22Rv1 (cell line): ENCODE measurements at regions not wholly inside any gene's neighbourhood (a gene's known extent, or its start where the extent isn't known, plus 50 kb on each side); places are given as distances from the start of the nearest gene placed in this dataset.

Experiments
- ZFX ChIP-seq: fragments of 450-650 bp; IDR thresholded peaks from 2 replicates; pipeline ENCODE4 v1.6.1; 2017; ENCODE audit warnings: antibody characterized with exemption, borderline replicate concordance
- TF ChIP-seq, protein P1 (sequence below): fragments of 450-650 bp; IDR thresholded peaks from 2 replicates; pipeline ENCODE4 v1.5.1; 2017; ENCODE audit warnings: mild to moderate bottlenecking

DNA sequence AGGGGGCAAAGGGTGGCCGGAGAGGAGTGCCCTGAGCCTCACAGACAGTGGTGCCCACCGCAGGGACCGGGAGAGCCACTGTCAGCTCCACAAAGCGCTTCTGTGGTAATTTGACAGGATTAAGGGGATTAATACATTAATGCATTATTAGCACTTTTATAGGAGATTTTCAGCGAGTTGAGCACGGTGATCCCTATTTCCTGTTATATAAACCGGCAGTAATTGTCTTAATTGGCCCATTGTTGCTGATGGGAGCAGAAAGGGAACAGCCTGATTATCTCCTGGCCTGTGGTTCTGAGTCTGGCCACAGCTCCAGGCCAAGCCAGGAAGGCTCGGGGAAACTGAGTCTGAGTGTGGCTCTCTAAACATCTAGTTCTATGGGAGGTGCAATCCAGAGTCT lies 423.6 kb downstream of the CDK5RAP2 start:
- TF ChIP-seq, protein P1, sequence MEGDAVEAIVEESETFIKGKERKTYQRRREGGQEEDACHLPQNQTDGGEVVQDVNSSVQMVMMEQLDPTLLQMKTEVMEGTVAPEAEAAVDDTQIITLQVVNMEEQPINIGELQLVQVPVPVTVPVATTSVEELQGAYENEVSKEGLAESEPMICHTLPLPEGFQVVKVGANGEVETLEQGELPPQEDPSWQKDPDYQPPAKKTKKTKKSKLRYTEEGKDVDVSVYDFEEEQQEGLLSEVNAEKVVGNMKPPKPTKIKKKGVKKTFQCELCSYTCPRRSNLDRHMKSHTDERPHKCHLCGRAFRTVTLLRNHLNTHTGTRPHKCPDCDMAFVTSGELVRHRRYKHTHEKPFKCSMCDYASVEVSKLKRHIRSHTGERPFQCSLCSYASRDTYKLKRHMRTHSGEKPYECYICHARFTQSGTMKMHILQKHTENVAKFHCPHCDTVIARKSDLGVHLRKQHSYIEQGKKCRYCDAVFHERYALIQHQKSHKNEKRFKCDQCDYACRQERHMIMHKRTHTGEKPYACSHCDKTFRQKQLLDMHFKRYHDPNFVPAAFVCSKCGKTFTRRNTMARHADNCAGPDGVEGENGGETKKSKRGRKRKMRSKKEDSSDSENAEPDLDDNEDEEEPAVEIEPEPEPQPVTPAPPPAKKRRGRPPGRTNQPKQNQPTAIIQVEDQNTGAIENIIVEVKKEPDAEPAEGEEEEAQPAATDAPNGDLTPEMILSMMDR: no peak
- no peak for TF ChIP-seq ZFX
